Retinal pigment epithelial cell (primary cell): ENCODE measurements at regions not wholly inside any gene's neighbourhood (a gene's known extent, or its start where the extent isn't known, plus 50 kb on each side); places are given as distances from the start of the nearest gene placed in this dataset.

Source experiments
- DNase-seq: peaks from one replicate; pipeline ENCODE4 v3.0.0-alpha.2; 2010; ENCODE audit warnings: low read depth
- H3K4me3 ChIP-seq: 2 replicates; pipeline ENCODE4 v1.5.1; 2011; ENCODE audit warnings: mild to moderate bottlenecking, low read length, control low read depth, moderate library complexity
- TF ChIP-seq, protein P1 (sequence below): conservative IDR thresholded peaks from 2 replicates; pipeline ENCODE4 v1.5.1; 2011; ENCODE audit warnings: low read depth, low read length, control low read depth, inconsistent platforms

DNA sequence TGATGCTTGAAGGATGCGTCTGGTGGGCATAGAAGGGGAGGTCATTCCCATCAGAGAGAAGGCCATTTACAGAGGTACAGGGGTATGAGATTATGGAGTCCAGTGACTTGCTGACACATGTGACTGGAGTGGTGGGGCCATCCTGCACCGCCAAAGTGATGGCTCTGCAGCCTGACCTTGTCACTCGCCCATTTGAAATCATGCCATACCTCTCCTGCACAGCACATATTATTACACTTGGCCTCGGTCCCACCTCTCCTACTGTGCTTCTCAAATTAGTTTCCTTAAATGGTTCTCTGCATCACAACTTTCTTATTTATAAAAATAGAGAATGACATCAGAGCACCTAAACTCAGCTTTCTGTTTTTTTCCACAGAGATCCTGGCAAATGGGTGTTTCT lies 60.7 kb upstream of the HAND2 start:
- no peak overlapping the region for H3K4me3 ChIP-seq
- no peak for DNase-seq
- TF ChIP-seq, protein P1, sequence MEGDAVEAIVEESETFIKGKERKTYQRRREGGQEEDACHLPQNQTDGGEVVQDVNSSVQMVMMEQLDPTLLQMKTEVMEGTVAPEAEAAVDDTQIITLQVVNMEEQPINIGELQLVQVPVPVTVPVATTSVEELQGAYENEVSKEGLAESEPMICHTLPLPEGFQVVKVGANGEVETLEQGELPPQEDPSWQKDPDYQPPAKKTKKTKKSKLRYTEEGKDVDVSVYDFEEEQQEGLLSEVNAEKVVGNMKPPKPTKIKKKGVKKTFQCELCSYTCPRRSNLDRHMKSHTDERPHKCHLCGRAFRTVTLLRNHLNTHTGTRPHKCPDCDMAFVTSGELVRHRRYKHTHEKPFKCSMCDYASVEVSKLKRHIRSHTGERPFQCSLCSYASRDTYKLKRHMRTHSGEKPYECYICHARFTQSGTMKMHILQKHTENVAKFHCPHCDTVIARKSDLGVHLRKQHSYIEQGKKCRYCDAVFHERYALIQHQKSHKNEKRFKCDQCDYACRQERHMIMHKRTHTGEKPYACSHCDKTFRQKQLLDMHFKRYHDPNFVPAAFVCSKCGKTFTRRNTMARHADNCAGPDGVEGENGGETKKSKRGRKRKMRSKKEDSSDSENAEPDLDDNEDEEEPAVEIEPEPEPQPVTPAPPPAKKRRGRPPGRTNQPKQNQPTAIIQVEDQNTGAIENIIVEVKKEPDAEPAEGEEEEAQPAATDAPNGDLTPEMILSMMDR: no peak

DNA sequence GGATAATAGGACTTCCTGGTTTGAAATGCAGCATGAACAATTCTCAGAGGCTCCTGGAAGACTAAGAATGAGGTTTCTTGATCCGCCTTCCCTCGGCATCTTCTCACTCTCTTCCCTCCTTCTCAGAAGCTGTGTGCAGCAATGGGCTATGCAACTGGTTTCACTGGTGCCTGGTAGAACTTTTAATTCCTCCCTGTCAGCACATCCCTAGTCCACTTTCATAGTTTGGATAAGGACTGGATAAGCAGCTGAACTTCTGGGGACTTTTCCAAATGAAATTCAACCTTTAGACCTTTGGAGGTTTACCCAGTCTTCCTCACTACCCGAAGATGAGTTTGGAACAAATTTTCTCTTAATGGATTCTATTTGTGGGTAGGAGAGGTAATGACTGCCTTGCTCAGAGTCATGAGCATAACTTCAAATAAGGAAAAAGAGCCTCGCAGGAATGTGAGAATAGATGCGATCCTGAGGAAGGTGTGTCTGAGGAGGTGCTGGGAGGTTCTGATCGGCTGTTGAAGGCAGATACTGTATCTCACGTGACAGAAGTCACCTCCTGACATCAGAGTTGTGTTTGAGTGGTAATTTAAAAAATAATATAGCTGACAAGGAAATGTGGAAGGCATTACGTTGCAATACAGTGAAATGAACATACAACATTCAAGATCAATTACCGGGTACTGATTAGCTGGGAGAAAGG lies 56.0 kb upstream of the HAND2 start:
- TF ChIP-seq, protein P1: no peak
- DNase-seq: no peak
- no peak overlapping the region for H3K4me3 ChIP-seq

DNA sequence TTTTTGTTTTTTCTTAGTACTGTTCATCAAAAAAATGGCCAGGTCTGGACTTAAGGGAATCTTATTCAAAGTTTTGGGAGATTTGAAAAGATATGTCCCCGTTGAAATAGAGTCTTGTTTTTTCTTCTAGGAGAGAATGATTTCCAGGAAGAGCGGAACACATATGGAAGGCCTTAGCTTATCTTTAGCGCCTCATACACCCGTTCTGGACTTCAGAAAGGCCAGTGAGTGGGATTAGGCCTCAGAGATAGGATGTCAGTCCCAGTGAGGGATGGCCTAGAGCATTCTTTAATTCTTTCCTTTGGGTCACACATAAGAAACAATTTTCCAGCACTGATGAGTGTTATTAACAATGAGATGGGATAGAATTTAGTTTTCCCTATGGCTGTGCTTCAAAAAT lies 54.5 kb upstream of the HAND2 start:
- TF ChIP-seq, protein P1: no peak
- no peak overlapping the region for H3K4me3 ChIP-seq
- DNase-seq: no peak
